Upper lobe of right lung (tissue), 1 donor: ENCODE measurements at regions not wholly inside any gene's neighbourhood (a gene's known extent, or its start where the extent isn't known, plus 50 kb on each side); places are given as distances from the start of the nearest gene placed in this dataset.

Source experiments
- ATAC-seq: fragments of 200-7000 bp; cut with Tn5 transposase; one replicate; pipeline ENCODE4 v1.9.1; 2020; ENCODE audit warnings: mild to moderate bottlenecking, moderate library complexity
- DNase-seq: peaks from one replicate; pipeline ENCODE4 v3.0.0-alpha.2; 2020
- H3K27ac ChIP-seq: fragments of 200-600 bp; one replicate; pipeline ENCODE4 v1.8.0; 2022
- H3K27me3 ChIP-seq: fragments of 200-600 bp; one replicate; pipeline ENCODE4 v1.8.0; 2022; ENCODE audit warnings: mild to moderate bottlenecking
- H3K36me3 ChIP-seq: fragments of 200-600 bp; one replicate; pipeline ENCODE4 v1.8.0; 2022
- H3K4me1 ChIP-seq: fragments of 200-600 bp; one replicate; pipeline ENCODE4 v1.8.0; 2022
- H3K4me3 ChIP-seq: fragments of 200-600 bp; one replicate; pipeline ENCODE4 v1.8.0; 2022; ENCODE audit warnings: mild to moderate bottlenecking
- H3K9me3 ChIP-seq: fragments of 200-600 bp; one replicate; pipeline ENCODE4 v1.8.0; 2022
- CTCF ChIP-seq: fragments of 200-600 bp; IDR thresholded peaks from one replicate; pipeline ENCODE4 v1.8.0; 2022; ENCODE audit warnings: antibody characterized with exemption
- intact Hi-C: fragments of 100-400 bp; cut with DNase I; formaldehyde crosslinking; loops from one replicate; pipeline ENCODE4 v1.11.0; 2022
- donor health status: DM: no; HTN: yes; CAD: no; lungs with severe emphysema.

DNA sequence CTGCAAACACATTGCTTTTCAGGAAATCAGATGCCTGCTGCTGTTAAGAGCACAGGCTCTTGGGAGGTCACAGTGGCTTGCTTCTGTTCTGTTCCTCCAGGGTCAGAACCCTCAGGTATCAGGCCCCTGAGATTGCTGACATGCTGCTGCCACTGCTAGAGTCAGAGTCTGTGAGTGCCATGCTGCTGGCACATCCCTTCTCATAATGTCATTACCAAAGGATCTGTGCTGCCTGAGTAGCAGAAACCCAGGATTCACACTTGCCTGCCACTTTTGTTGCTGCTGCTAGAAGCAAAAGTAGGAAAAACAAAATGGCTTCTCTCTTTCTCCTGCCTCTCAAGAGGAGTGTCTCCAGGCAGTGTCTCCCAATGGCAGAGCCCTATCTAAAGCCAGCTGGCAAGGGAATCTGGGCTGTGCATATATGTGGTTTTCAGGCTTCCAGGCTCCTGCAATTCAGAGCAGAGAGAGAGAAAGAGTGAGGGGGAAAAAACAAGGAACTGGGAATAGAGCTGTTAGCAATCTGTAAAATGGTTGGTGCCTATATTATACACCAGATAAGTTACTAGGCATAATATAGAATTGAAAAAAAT is 180.3 kb downstream of the MYCN start:
- ATAC-seq (no peak), DNase-seq (no peak)
- intact Hi-C loops = no loop called here
- no peak overlapping the region for H3K27ac ChIP-seq
- H3K27me3 ChIP-seq = no peaks in the 10 kb centered on the region
- H3K4me3 ChIP-seq = no peak overlapping the region
- TF ChIP-seq CTCF = no peak
- no peaks in the 10 kb centered on the region for H3K9me3 ChIP-seq
- no peaks in the 10 kb centered on the region for H3K36me3 ChIP-seq
- no peaks in the 10 kb centered on the region for H3K4me1 ChIP-seq

DNA sequence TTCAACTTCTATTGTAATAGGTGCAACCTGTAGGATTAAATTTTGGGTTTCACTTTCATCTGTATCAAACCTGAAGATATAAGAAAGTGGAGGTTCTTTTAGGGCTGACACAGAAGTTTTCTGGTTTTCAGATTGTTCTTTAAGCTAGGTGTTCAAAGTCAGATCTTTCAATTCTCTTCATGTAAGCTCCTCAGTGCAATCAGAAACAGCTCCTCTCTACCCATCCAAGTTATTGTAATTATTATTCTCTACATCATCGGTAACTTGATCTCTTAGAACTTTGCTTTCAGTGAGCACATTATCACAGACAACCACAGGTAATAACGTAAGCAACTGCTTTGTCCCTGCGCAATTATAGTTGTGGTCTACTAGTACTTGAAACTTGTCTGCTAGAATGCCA is 179.4 kb downstream of the MYCN start:
- DNase-seq (no peak), ATAC-seq (no peak)
- no peak overlapping the region for H3K4me3 ChIP-seq
- no peaks in the 10 kb centered on the region for H3K27me3 ChIP-seq
- TF ChIP-seq CTCF = no peak
- no peaks in the 10 kb centered on the region for H3K9me3 ChIP-seq
- no peaks in the 10 kb centered on the region for H3K4me1 ChIP-seq
- no peaks in the 10 kb centered on the region for H3K36me3 ChIP-seq
- intact Hi-C loops = no loop called here
- H3K27ac ChIP-seq = no peak overlapping the region

DNA sequence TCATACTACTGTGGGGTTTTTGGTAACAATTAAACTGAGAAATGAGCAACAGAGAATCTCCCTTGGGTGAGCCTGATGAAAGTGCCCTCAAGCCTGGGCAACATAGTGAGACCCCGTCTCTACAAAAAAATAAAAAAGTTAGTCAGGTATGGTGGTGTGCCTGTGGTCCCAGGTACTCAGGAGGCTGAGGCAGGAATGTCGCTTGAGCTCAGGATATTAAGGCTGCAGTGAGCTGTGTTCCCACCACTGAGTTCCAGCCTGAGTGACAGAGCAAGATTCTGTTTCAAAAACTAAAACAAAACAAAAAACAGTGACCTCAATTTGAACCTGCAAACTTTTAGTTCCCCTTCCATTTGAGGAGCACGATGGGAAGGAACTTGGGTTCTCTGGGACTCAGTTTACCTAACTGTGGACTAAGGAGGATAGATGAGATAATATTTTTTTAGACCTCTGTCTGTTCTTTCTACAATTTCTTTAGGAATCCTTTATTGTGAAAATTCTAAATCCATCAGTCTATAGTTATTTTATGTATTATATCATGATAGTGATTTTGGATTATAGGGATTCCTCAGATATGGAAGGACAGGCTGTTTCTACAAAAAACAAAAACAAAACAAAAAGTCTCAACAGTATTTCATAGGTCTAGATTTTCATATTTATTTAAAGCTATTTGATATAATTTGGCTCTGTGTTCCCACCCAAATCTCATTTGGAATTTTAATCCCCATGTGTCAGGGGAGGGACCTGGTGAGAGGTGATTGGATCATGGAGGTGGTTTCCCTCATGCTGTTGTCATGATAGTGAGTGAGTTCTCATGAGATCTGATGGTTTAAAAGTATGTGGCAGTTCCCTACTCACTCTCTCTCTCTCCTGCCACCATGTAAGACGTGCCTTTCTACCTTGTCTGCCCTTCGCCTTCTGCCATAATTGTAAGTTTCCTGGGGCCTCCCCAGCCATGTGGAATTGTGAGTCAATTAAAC is 178.6 kb downstream of the MYCN start:
- intact Hi-C loops = no loop called here

GRCh38 chr2:16117791-16118610 is 177.7 kb downstream of the MYCN start:
- no peak for DNase-seq
- Histone ChIP-seq H3K4me1 (no peaks in the 10 kb centered on the region), H3K9me3 (no peaks in the 10 kb centered on the region), H3K36me3 (no peaks in the 10 kb centered on the region), H3K4me3 (no peak overlapping the region), H3K27me3 (no peaks in the 10 kb centered on the region), H3K27ac (no peak overlapping the region)
- intact Hi-C loops = no loop called here
- TF ChIP-seq CTCF = no peak
- no peak for ATAC-seq

More for the DNA sequence above, 178.6 kb downstream of the MYCN start:
- no peaks in the 10 kb centered on the region for H3K27me3 ChIP-seq
- no peak overlapping the region for H3K27ac ChIP-seq
- H3K4me3 ChIP-seq = no peak overlapping the region
- TF ChIP-seq CTCF = no peak
- H3K36me3 ChIP-seq = no peaks in the 10 kb centered on the region
- no peak for ATAC-seq
- no peaks in the 10 kb centered on the region for H3K9me3 ChIP-seq
- DNase-seq = no peak
- H3K4me1 ChIP-seq = no peaks in the 10 kb centered on the region

- no peak for TF ChIP-seq CTCF
- ATAC-seq = no peak
- Histone ChIP-seq H3K27me3 (no peaks in the 10 kb centered on the region), H3K4me3 (no peak overlapping the region), H3K27ac (no peak overlapping the region), H3K36me3 (no peaks in the 10 kb centered on the region), H3K9me3 (no peaks in the 10 kb centered on the region), H3K4me1 (no peaks in the 10 kb centered on the region)
- intact Hi-C loops = no loop called here
- DNase-seq = no peak
Measured at GRCh38 chr2:16117021-16117700, 176.8 kb downstream of the MYCN start.
